ENCODE measurements at regions not wholly inside any gene's neighbourhood (a gene's known extent, or its start where the extent isn't known, plus 50 kb on each side); places are given as distances from the start of the nearest gene placed in this dataset.

DNA sequence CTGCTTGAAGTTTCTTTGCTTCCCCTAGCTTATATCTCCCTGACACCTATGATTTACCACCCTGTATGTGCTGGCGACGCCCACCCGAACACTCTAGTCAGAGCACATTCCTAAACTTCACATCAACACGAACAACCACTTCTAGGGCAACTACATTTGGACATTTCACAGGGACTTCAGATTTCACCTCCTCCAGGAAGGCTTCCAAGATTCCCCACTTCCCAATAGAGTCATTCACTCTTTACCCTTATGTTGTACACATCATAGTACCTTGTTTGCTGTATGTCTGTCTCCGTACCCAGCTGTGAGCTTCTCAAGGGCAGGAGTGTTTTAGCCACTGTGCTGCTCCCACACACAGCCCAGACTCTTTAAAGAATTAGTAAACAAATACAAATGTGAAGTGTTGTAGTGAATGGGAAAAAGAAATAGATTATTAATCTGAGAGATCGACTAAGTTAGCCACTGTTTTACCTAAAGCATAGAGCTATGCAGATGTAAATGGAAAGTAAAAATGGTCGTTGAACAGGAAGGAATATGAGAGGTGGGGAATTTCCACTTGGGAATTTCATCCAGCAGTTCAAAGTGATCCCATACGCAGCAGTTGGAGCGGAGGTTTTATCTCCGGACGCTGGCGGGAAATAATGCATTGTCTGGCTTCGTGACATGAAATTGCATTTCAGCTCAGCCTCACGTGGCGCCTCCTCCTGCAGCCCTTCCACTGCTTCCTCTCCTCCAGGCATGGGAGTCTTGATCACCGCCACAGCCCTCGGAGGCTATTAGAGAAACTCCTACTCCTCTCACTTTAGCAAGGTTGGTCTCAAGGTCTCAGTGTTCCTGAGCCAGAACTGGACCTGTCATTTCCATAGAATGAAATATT is 233.4 kb upstream of the COPS8 start:
- DNase-seq (ENCODE audit: low read depth in 2 of 2): no peak

DNA sequence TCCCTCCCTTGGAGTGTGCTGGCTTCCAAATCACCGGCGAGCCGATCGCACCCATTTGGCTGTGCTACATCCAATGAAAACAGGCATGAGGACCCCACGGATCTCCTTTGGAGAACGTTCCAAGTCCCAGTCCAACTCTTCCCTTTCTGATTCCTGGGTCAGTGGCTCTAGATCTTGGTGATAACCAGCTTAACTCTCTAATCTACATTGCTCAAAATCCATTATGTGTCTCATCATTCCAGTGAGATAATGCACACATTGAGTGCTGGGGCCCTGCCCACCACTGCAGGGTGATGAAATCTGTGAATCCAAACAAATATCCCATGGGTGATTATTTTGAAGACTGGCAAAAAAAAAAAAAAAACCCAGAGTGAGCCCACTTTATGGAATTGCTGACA is 232.7 kb upstream of the COPS8 start:
- no peak for DNase-seq (ENCODE audit: low read depth in 2 of 2)

DNA sequence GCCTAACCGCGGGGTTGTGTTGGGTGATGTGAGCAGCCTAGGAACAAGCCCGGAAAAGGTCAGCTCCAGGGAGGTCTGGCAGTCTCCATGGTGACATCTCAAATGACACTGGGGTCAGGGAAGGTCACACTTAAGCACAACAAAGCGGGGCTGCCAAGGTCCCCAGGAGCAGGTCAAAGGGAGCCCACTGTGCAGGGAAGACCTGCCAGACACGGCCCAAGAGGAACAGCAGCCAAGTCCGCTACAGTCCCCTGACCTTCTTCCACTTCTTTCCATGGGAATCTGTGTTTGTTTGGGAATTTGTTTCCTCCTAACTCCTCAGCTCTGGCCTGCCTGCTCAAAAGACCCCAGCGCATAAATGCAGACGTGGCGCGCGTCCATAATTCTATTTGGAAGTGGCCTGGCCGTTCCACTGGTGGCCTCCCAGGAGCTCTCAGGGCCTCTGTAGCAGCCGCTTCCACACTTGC is 232.1 kb upstream of the COPS8 start:
- no peak for DNase-seq (ENCODE audit: low read depth in 2 of 2)

DNA sequence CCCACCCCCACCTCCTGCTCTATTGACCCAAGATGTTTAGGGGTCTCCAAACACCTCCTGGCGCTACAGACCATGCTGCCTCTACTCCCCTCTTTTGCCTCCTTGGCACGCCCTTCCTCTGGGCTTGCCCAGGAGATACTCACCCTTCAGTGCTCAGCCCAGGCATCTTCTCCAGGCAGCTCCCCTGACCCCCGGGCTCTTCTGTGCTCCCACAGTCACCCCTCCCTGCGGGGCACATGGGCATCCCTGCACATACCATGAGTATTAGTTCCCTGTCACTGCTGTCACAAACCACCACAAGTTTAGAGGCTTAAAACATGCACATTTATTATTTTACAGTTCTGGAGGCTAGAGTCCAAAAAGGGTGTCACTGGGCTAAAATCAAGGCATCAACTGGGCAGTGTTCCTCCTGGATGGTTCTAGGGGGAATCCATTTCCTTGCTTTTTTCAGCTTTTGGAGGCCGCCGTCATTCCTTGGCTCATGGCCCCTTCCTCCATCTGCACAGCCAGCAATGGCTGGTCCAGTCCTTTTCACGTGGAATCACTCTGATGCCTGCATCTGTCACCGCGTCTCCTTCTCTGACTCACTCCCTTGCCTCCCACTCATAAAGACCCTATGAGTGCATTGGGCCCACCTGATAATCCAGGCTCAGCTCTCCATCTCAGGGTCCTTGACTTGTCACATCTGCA is 230.4 kb upstream of the COPS8 start:
- no peak for DNase-seq (ENCODE audit: low read depth in 2 of 2)

DNA sequence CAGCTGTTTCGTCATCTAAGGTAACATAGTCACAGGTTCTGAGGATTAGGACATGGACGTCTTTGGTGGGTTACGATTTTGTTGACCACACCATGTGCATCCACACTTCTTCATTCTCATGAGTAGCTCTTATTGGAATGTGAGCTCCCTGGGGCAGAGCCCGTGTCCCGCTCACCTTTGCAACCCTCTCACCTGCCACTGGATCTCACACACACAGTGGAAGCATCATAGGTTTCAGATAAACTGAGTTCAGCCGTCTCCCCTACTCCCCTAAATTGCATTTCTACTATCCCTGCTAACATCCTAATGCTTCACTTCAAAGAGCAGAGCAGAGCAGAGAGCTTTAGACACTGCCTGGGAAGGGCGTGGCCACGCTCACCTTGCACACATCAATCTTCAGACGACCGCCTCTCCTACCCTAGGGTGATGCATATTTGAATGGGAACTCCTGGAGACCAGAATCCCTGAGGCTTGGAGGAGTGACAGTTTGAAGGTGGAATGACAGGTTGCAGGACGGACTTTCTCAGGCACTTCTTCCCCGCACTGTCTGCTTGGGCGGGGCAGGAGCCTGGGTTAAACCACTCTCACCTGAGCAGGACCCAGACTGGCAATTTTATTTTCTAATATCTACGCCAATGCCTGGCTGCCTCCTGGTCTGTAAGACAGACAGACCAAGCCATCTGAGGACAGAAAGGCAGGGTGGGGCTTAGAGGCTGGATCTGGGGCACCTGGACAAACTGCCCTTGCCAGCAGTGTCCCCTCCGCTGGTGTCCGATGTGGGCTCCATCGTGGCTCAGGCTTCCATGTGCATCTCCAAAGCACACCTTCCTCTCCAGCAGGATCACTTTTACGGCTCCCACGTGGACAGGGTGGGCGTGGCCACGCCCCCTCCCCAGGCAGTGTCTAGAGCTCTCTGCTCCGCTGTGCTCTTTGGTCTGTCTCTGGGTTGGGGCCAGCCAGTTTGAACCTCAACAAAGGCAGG is 229.5 kb upstream of the COPS8 start:
- no peak for DNase-seq (ENCODE audit: low read depth in 2 of 2)

DNA sequence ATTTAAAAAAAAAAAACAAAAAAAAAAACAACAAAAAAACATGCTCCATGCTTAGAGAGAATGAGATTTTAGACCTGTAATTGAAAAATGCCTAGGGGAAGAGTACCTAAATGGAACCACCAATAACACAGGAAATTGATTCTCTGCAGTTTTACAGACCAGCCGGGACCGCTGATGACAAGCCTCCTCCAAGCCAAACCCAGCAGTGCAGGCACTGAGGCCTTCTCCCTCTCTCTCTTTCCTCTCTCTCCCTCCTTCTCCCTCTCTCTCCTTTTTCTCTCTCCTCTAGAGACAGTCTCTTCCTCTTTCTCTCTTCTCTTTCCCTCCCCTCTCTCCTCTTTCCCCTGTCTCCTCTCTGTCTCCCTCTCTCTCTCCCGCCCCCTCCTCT is 228.8 kb upstream of the COPS8 start:
- no peak for DNase-seq (ENCODE audit: low read depth in 2 of 2)

DNA sequence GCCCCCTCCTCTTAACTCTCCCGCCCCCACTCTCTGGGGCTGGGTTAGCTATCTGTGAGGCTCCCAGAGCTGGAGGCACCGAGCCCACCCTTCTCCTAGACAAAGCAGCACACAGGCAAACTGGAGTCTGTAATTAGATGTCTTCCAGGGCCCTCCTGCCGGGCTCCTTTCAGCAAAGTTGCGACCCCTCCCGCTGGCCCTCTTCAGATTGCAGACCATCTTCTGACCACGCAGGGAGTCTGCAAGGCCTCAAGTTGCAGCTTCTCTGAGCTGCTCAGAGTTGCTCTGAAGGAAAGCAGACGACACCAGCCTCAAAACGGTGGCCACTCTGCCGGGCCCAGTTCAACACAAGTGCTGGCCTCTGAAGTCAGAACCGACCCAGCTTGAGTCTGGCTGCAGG is 228.4 kb upstream of the COPS8 start:
- no peak for DNase-seq (ENCODE audit: low read depth in 2 of 2)

DNA sequence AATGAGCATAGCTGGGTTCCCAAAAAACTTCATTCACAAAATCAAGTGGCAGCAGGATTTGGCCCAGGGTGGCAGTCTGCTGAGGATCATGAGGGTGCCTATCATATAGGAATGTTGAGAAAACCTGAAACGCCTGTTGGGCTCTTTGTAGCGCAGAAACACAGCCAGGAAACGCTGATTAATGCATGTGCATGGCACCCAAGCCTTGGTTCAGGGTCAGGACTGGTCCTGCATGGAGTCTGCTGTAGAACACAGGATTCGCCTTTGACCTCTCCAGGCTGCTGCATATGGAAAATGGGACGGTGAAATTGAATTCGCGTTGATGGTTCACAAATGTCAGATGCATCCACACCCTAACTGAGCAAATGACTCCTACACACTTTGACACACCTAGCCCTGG is 227.9 kb upstream of the COPS8 start:
- no peak for DNase-seq (ENCODE audit: low read depth in 2 of 2)

DNA sequence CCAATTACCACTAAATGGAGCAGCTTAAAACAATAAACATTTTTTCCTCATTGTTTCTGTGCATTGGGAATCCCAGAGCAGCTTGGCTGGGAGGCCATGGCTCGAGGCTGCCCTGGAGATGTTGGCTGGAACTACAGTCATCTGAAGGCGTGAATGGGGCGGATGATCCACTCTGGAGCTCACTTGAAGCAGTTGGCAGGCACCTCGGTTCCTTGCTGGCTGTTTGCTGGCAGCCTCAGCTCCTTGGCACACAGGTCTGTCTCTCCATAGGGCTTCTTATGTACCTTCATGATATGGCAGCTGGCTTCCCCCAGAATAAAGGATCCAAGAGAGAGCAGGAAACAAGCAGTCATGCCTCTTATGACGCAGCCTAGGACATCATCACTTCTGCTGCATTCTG is 227.0 kb upstream of the COPS8 start:
- no peak for DNase-seq (ENCODE audit: low read depth in 2 of 2)

DNA sequence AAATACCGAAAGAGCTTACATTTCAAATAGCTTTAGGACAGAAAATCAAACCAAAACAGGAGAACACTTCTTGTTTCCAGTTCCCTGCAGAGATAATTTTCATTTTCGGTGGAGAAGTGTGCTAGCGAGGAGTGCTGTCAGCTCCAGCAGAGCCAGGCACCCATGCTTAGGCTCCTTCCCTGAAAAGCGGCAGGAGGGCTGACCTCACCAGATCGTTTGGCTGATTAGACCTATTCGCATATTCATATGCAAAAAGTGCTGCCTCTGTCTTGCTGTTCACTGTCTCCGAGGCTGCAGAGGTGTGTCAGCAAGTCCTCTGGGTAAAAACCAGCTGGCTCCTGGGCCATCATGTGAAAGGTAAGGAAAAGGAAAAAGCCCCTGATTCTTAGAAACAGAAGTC is 225.8 kb upstream of the COPS8 start:
- no peak for DNase-seq (ENCODE audit: low read depth in 2 of 2)

DNA sequence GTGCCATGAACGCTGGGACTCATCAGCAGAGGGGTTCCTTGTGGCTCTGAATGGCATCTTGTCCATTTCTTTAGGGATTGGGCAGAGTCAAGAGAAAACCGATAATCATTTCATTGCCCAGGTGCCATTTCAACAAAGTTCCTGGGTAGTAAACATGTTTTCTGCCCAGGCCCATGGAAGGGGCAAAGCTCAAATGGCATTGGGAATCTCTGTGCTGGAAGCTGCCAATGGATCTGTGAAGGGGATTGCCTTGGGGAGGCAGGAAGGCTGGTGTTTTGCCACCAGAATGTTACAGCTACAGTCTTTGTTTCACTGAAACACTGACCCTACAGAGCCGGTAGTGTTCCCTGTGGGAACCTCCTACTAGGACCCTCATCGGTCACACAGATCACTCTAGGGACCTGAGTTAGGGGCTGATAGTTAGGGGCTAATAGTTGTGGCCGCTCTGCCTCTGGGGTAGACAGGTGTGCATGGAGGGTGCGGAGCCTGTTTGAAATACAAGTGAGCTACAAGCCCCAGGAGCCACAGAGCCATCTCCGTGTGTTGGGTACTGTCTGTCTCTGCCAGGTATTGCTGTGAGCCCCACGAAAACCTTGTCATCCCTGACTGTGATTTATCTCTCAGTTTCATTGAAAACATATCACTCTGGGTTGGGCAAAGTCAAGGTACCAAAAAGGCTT is 224.4 kb upstream of the COPS8 start:
- DNase-seq (ENCODE audit: low read depth in 2 of 2): no peak

DNA sequence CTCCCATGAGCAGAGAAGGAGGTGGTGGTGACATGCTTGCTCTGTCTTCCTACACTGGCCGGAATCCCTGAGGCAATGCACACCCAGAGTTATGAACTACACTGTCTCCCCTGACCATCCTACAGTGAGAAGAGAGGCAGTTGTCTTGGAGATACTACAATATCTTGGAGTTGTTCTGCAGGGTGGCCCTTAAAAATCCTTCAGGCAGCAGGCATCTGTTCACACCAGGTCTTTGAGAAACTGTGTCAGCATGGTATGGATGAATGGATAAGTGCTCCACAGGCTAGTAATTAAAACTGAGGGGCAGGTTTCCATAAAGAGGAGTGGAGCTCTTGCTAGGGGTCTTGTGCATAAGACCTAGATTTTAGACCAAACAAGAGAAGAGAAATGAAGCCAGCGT is 223.7 kb upstream of the COPS8 start:
- no peak for DNase-seq (ENCODE audit: low read depth in 2 of 2)

DNA sequence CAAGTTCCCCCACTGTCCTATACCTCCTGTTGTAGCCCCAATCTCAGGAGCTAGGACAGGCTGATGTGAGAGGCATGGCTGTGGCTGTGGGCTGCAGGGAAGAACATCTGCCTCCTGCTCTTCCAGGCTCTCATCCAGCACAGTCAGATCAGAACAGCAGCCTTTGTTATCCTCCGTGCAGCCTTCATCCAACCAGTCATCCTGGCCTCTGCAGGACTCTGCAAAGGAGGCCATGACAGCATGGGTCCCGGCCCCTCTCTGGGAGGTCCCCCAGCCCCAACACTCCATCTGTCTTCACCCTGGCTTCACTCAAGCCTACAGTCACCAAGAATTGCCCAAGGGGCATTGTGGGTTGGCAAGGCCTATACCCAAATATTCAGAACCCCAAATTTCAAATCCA is 223.2 kb upstream of the COPS8 start:
- DNase-seq (ENCODE audit: low read depth in 2 of 2): no peak

DNA sequence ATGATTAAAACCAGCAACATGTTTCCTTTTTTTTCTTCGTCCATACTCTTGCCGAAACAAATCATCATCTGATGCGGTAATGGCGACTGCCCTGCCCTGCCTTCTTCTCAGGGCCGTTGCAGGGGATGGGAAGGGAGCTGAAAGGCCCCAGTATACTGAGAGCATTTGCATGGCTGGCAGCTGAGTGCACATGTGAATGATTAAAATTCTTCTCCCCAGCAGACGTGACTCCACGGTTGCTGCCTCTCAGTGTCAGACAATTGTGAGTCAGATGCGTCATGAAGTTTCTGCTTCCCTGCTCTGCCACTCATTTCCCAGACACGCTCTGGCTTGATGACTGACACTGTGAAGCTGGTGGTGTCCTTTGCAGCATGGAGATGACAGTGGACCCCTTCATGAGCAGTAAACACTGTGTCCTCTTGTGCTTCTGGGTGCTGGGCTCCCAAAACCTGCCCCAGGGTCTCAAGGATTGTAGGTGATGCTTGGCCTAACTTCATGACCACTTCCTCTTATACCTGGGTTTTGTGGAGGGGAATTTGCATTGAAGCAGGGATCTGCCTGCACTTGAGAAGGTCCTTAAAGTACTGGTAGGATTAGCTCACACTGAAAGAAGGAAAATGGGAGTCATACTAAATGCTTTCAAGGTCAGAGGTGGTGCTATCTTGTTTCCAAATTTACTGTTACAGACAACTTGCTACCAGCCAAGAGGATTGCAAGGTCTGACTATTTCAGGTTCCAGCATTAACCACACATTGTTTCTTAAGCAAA is 222.5 kb upstream of the COPS8 start:
- no peak for DNase-seq (ENCODE audit: low read depth in 2 of 2)

DNA sequence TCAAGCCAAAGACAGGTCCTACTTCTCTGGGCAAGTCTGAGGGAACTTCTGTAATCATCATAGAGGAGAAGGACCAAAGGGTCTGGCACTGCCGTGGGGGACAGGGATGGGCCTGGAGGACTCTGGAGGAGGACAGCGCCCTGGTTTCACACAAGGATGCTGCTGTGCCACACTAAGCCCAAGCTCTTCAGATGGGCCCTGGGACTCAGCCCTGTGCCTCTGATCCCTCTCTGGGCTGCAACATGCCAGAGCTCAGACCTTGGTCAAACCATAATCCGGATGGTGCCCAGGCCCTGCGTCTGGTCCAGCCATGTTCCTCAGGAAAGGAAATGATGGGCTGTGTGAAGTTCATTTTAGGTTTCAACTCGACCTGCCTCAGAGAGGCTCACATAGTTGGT is 222.0 kb upstream of the COPS8 start:
- DNase-seq (ENCODE audit: low read depth in 2 of 2): no peak

DNA sequence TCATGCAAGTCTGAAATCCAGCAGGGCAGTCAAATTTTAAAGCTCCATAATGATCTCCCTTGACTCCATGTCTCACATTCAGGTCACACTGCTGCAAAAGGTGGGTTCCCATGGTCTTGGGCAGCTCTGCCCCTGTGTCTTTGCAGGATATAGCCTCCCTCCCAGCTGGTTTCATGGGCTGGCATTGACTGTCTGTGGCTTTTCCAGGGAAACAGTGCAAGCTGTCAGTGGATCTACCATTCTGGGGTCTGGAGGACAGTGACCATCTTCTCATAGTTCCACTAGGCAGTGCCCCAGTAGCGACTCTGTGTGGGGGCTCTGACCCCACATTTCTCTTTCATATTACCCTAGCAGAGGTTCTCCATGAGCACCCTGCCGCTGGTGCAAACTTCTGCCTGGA is 220.6 kb upstream of the COPS8 start:
- DNase-seq (ENCODE audit: low read depth in 2 of 2): no peak

DNA sequence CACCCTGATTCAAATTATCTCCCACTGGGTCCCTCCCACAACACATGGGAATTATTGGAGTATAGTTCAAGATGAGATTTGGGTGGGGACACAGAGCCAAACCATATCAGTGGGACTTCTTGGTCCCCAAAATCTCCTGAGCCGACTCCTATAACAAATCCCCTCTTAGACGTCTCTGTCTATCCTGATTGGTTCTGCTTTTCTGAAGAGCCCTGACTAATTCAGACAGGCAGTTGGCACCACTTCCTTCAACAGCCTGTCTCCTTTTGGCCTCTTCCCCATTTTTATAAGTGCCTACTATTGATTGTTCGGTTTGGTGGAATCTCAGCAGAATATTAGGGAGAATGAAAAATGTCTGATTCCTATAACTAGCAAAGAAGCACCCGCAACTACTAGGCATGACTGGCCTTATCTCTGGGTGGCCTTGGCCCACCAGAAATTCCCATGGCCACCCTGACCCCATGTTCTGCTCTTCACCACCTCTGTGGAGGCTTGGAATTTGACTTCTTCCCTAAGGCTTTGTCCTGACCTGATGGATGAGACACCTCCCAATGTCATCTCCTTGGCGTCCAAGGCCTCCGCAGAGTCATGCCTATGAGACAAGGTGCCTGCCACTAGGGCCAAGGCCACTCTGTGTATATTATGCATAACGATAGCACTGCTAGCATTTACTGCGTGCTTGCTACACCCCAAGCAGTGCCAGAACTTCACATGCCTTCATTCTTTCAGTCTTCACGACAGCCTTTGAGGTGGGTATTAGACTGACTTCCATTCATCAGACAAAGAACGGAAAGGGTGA is 218.9 kb upstream of the COPS8 start:
- no peak for DNase-seq (ENCODE audit: low read depth in 2 of 2)

DNA sequence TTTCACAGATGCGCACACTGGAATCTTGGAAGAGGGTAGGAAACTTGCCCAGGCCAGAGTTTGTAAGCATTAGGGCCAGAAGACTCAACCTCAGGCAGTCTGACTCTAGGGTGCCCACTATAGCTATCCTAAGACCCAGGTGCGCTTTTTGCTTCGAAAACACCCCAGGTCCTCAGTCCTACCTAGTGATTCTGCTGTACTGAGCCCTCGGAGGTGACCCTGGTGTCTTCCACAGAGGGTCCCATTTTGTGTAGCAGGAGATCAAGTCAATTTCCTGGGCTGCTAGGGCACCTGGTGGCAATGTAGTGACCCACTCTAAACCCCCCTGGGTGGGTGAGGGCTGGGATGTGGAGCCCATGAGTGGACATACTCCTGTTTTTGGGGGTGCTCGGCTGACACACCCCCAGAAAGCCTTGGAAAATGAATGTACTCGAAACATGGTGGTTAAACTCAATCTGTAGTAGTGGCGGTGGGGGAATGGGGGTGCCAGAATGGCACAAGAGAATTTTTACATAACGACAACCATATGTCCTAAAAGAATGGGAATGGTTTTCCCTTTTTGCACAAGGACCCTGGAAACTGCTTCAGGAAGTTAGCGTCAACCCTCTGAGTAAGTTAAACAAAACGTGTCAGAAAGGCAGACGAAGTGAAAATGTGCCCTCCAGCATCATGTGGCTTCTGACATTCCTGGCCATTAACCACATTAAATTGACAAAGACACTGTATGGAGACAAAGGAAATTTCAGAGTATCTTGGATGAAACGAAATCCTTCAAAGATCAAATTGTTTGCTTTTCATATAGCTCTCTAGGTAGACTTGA is 218.0 kb upstream of the COPS8 start:
- no peak for DNase-seq (ENCODE audit: low read depth in 2 of 2)

DNA sequence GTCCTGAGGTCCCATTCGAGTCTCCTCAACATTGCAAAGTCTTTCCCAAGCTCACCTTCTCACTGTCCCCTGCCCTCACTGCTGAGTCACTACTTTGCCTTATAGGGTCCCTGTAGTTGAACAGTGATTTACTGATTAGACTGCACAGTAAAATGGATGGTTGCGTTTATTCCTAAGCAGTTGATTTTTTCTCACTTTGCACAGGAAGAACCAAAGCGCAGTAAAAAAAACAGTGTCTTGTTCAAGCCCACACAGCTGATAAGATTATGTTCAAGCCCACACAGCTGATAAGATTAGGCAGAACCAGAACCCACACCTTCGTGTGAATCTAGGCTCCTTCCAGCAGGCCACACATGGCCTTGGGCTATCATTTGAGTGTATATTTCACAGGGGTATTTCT is 215.3 kb upstream of the COPS8 start:
- no peak for DNase-seq (ENCODE audit: low read depth in 2 of 2)
